SU-DHL-6 (cell line): ENCODE measurements at regions not wholly inside any gene's neighbourhood (a gene's known extent, or its start where the extent isn't known, plus 50 kb on each side); places are given as distances from the start of the nearest gene placed in this dataset.

Experiments
- CTCF ChIP-seq: fragments of 200-600 bp; sonication (generic); IDR thresholded peaks from one replicate; pipeline ENCODE4 v1.5.1; 2017; ENCODE audit warnings: antibody characterized with exemption, mild to moderate bottlenecking, low read length, moderate library complexity; ENCODE audit not compliant: insufficient read depth, poor library complexity, severe bottlenecking
- EZH2phosphoT487 ChIP-seq: fragments of 200-600 bp; sonication (generic), shearing (Covaris generic); conservative IDR thresholded peaks from 2 replicates; pipeline ENCODE4 v1.6.1; 2018; ENCODE audit warnings: mild to moderate bottlenecking, antibody characterized with exemption, low read length, moderate library complexity, mixed read lengths

- TF ChIP-seq CTCF: no peak
- no peak for TF ChIP-seq EZH2phosphoT487
Measured at GRCh38 chr4:78722320-78722719, 53.8 kb upstream of the BMP2K start.
